HG02885 (cell line): ENCODE measurements at regions not wholly inside any gene's neighbourhood (a gene's known extent, or its start where the extent isn't known, plus 50 kb on each side); places are given as distances from the start of the nearest gene placed in this dataset.
"Not testable (repeated sequence)": the region's sequence is repeated elsewhere in the genome, so short reads cannot be mapped to it uniquely, and the experiment has no call there.

ENCODE experiments used
- ATAC-seq: cut with Tn5 transposase; IDR thresholded peaks from one replicate; pipeline ENCODE4 v1.9.1; 2021; ENCODE audit warnings: mild to moderate bottlenecking; ENCODE audit not compliant: unreplicated experiment, poor library complexity

DNA sequence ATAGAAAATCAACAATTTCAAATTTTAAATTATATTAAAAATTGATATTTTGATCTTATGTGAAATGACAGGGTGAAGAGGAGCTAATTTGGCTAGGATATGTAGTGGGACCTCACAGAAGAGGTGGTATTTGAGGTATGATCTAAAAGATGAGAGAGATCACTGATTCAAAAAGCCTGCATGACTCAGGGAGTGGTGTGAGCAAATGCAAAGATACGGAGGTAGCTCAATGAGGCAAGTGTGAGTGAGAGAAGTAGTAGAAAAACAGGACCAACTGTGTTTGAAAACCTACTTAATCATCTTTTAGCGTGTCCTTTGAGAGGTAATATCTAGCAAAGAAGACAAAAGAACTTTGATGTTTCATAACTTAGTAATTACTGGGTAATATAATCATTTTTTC lies 557.5 kb downstream of the DSC3 start:
- ATAC-seq: no peak

DNA sequence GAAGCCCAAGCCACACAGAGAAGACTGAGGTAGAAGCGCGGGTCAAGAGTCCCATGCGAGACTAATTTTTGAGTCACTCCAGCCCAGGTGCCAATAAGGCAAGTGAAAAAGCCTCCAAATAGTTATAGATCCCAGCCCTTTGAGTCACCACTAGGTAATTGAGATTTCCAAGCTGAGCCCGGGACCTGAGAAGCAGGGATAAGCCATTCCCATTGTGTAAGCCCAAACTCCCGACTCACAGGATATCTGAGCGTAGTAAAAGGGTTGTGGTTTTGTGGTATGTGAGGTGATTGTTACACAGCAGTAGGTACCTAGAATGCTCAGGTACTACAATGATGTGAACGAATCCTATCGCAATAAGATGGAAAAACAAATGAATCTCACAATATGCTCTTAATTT lies 560.7 kb downstream of the DSC3 start:
- no peak for ATAC-seq

DNA sequence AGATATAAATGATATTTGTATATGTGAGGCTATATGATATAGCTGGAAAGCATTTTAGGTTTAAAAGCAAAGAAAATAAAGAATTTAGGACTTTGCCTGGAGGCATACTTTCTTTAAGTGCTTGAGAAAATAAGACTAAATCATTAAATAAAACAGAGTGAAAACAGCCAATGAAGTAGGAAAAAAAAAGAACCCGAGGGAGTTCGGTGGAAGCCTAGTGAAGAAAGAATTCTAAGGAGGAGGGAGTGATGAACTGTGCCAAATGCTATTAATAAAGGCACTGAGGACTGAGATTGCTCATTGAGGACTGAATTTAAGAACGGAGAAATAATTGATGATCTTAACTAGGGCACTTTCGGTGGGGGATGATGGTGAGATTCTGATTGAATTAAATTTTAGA lies 573.5 kb downstream of the DSC3 start:
- no peak for ATAC-seq

DNA sequence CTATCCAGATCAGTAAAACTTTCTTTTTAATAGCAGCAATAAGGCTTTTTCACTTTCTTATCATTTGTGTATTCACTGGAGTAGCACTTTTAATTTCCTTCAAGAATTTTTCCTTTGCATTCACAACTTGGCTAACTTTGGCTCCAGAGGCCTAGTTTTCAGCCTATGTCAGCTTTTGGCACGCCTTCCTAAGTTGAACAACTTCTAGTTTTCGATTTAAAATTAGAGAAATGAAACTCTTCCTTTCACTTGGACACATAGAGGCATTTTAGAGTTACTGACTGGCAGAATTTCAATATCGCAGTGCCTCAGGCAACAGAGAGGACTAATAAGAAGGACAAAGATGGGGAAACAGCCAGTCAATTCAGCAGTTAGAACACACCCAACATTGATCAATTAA lies 577.4 kb downstream of the DSC3 start:
- no peak for ATAC-seq

DNA sequence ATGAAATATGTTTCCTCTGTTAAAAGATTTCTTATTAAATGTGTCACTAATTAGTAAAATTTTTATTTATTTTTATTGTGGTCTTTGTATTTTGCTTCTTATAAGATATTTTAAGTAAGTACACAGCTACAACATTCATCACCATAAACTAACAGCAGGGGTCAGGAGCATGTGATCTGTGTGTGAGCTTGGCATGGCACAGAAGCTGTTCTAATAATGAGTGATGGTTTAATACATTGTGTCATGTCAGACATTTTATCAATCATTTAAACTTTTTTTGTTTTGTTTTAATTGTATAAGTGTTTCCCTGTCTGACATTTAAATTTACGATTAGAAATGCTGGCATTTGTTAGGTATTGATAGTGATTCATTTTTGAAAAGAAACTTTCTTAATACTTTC lies 585.4 kb downstream of the DSC3 start:
- no peak for ATAC-seq

DNA sequence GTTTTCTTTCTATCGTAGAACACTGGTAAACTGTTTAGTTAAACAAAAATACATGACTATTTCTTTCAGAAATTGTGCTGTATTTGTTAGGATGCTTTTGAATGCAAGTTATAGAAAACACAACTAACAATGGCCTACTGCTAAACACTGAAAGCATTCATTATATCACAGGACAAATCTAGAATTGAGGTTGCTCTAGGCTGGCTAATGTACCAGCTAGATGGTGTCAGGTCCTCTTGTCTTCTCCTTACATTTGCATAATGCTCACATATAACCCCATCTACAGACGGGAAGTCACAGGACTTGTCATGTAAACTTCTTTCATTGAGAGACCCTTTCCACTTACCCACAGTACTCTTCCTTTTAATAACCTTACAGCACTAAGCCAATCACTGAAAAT lies 586.8 kb downstream of the DSC3 start:
- no peak for ATAC-seq

DNA sequence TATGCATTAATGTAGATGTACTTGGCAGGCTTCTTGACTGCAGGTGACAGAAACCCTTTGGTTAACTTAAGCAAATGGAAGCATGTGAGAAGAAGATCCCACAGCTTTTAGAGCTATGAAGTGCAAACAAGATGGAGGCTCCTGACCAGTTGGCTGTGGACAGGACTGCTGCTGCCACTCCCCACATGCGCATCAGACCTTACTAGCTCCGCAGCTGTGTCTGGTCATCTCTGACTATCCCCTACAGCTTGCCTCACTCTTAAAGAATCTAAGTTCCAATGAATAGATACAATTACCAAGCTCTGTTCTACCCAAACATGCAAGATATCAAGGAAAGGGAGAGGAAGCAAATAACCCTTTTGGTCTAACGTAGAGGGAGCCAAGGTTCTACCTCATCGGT lies 587.6 kb downstream of the DSC3 start:
- ATAC-seq: no peak

DNA sequence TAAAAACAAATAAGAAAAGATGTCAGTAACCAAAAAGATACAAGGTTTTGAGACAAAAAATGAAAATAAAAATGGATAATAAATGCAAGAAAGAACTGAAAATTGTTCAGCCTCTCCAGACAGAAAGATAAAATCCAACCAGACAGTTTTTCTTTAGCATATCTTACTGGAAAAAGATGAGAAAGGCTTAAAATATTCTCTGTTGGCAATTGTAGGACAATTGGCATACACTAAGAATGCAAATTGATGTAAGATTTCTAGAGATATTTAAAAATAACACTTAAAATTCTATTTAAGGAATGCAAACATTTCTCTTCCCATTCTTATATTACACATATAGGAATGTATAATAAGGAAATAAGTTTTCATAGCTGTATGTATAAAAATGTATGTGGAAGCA lies 590.6 kb downstream of the DSC3 start:
- ATAC-seq: no peak

DNA sequence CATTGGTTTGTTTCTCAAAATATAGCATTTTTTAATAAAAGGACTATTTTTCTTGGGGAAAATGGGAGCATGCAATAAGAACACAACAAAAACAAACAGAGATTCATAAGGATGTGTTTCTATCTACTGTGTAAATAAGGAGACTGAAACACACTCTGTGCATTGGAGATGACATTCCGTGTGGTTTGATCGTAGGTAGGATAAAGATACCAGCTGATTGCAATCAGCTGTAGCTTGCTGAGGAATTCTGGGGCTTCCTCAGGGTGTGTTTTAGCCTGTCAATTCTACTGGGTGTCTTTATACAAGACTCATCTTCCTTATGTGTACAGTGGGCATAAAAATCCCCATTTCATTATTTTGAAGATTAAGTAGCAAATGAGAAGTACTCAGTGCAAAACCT lies 591.6 kb downstream of the DSC3 start:
- no peak for ATAC-seq

DNA sequence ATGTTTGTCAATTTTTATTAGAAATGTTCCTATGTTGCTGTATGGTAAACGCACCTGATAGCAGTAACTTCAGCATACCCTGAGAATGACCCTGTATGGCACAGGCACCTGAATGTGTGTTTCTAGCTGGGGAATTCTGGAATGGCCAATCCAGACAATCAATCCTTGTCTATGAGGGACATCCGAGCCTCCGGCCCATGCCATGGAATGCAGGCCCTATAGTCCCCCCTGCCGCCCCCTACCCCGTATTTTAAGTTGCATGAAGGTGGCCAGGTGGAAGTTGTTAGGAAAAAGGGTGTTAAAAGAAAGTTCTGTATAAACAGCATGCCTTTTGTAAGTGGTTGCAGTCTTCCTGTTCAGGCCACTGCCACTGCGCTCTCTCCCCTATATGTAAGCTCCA lies 595.9 kb downstream of the DSC3 start:
- no peak for ATAC-seq

DNA sequence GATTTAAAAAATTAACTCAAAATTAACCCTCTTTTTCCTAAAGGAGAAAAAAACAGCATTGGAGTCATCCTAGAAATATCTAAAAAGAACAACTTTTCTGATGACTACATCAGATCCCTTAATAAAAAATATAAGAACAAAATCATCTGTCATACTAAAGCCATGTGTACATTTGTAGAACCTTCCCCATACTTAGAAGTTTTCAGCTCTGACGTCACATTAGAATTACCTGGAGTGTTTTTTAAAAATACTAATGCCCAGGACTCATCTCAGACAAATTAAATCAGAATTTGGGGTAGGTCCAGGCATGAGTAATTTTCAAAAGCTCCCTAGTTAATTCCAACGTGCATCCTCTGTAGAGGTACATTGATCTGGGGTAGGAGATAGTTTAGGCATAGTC lies 598.0 kb downstream of the DSC3 start:
- no peak for ATAC-seq

DNA sequence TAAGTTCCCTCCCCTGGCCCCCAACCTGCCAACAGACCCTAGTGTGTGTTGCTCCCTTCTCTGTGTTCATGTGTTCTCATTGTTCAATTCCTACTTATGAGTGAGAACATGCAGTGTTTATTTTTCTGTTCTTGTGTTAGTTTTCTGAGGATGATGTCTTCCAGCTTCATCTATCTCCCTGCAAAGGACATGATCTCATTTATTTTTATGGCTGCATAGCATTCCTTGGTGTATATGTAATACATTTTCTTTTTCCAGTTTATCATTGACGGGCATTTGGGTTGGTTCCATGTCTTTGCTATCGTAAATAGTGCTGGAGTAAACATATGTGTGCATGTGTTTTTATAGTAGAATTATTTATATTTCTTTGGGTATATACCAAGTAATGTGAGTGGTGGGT lies 602.2 kb downstream of the DSC3 start:
- ATAC-seq: no peak

DNA sequence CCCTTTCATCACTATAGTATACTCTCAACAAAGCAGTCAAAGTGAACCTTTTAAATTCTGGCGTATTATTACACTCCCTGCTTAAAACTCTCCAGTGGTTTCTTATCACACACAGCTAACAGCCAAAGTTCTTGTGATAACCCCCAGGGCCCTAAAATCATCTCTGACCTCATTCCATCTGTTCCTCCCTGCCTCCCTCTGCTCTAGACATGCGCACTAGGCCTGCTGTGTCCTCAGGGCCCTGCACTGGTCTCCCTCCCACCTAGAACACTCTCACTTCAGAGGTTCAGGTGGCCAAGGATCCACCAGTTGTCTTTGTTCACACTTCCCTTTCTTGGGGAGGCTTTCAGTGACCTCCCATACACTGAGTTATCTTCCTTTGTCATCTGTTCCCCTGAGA lies 603.4 kb downstream of the DSC3 start:
- no peak for ATAC-seq

DNA sequence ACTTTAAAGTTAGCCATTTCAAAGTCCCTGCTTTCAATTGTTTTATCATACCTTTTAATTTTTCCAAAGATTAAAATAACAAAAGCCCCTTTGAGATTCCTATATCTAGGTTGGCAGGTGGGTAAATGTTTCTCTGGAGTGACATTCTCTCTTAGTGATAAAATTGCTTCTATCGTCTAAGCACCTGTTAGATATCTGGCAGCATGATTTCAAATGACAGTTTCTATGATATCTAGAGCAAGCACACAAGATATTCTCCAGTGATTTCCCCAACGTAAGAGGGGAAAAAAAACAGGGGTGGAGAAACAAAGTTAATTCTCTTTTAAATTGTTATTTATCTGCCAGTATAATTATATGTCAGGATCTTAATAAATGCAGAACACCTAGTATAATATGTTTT lies 610.2 kb downstream of the DSC3 start:
- no peak for ATAC-seq

DNA sequence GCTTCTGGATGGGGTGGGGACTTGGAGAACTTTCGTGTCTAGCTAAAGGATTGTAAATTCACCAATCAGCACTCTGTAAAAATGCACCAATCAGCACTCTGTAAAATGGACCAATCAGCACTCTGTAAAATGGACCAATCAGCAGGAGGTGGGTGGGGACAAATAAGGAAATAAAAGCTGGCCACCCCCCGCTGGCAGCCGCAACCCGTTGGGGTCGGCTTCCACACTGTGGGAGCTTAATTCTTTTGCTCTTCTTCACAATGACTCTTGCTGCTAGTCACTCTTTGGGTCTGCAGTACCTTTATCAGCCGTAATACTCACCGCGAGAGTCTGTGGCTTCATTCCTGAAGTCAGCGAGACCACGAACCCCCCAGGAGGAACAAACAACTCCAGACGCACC lies 623.1 kb downstream of the DSC3 start:
- not testable (repeated sequence) for ATAC-seq

DNA sequence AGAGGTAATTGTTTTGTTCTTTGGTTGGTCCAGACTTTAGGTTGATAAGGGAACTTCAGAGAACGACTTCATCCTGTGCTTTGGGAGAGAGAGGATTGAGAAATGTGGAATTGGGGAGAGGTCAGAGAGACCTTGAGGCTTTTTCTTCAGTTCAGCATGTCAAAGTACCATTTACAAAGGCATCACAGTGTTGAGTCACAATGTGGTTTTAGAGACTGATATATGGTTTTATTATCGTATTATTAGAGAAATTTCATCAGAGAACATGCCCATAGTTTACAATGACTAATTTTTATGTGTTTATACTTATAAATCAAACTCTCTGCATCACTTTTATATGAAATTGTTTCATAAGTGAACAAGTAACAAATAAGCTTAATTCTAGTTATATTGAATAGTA lies 626.6 kb downstream of the DSC3 start:
- ATAC-seq: no peak

DNA sequence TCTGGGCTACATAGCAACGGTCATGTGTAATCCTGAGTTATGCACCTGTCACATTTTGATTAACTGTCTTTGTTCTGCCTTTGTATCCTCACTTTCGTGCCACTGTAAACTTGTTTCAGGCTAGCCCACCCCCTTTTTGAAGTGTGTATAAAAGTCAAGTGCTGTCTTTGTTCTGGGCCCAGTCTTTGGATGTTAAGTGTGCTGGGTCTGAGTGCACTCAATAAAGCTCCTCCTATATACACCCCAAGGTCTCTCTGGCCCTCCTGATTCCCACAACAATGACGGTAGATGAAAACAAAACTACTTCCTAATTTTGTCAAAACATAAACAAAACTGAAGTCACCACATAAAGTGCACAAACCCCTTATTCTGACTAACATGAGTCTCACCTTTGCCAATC lies 633.4 kb downstream of the DSC3 start:
- no peak for ATAC-seq

DNA sequence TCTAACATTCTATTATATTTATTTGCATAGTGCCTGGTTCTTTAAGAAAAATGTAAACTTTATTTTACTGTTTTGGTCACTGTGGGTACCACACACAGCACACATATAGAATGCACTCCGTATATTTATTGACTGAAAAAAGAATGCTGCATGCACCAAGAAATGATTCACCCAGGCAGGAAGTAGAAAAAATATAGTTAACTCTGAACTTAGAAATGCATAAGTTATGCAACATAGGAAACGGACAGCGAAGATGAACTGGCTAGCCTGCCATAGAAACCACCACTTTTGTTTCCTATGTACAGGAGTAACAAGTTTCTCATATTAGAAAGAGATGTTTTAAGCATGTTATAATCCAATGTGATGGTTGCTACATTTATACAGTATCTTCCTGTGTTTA lies 635.8 kb downstream of the DSC3 start:
- no peak for ATAC-seq

DNA sequence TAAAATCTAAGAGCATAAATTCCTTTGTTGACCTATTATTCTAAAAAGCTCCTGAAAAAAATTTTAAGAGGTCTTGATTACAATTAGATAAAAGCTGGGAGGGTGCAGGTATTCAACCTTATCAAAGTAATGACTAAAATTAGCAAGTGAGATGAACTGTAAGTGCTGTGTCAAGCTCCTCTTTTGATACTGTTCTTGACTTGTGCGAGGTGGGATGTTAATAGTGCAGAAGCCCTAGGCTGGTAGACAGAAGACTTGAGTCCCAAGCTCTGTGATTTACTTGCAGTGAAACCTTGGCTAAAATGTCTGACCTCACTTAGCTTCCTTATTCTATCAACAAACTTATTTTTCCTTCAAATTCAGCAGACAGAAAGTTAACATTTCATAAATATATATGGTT lies 637.5 kb downstream of the DSC3 start:
- no peak for ATAC-seq

DNA sequence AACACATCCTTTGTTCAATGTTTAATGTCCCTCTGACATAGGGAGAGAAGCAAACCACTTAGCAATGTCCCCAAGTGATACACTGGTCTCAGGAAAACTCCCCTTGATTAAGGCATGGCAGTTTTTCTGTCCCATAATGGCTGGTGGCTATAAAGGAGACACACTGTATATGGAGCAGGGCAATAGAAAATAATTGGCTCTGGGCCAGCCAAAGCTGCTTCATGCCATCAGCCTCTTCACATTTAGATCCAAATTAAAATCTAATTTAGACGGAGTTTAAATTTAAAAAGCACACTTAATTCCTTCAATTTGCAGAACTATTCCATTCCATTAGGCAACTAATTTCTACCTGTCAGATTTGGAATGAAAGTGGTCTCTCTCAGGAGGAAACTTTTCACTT lies 638.1 kb downstream of the DSC3 start:
- ATAC-seq: no peak

DNA sequence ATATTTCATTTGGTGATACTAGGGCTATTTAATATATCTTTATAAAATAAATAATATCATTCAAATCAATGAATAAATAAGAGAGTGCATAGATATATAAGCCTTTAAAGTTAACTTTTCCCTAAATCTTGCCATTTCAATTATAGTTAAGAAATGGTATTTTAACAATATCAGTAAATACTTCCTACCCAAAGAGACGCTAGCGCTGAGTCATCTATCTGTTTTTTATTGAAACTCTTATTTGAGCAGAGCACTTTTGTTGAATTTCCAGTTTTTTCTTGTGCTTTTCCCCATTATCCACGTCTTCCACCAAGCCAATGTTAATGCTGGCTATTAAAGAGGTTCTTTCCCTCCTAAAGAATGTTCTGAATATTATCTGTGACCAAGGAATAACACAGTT lies 639.3 kb downstream of the DSC3 start:
- no peak for ATAC-seq

DNA sequence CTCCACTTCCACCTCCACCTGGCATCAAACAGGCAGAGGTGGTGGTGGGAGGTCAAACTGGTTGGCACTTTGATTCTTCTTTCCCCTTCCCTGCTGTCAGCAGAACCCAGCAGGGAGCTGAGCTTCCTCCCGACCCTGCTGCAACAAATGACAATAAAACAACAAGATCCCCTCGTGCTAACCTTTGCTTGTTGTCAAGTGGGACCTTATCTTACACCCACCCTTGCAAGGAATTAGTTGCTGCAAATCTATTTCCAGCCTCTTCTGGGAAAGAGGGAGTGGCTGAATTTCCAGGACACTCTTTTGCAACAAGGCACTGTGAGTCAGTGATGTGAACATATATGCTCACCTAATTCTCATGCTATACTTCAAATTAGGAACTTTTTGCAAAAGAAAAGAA lies 655.1 kb downstream of the DSC3 start:
- no peak for ATAC-seq

DNA sequence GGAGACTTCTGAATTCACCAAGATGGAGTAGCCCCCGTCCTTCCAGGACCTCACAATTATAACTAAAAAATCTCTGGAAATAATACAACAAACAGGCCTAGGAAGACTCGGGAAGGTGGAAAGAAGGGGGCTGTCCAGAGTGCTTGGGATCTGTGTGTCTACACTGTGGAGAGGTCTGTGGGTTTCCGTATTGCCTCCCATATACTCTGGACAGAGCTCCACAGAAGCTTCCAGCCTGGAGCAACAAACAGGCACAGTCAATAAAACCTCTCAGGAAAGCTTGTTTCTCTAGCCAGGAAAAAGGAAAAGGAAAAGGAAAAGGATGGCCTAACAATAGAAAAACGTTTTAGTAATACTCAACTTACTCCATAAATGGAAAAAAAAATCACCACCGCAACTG lies 655.9 kb downstream of the DSC3 start:
- ATAC-seq: no peak

DNA sequence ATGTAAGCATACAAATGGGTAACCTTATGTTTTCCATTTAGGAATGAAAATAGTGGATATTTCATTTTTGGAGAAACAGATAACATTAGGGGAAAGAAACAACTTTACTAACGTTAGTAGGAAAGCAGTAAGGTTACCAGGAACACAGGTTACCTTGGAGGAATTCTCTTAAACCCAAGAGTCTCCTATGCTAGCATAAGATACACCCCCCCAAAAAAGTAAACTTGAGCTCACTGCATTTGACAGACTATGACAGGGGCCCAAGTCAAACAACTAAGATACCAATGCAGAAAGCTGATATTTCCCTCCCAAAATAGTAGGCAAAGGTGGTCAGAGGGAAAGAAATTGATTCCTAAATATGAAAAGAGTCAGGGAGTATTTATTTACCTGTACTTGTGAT lies 656.9 kb downstream of the DSC3 start:
- no peak for ATAC-seq
